A549 (cell line): ENCODE measurements at regions not wholly inside any gene's neighbourhood (a gene's known extent, or its start where the extent isn't known, plus 50 kb on each side); places are given as distances from the start of the nearest gene placed in this dataset.
"Not testable (repeated sequence)": the region's sequence is repeated elsewhere in the genome, so short reads cannot be mapped to it uniquely, and the experiment has no call there.

Experiments used
- ATAC-seq, 2 experiments: fragments of 200-7000 bp in 1 of 2; fragments of >200 bp in 1 of 2; cut with Nextera tagmentation in 1 of 2; cut with Tn5 transposase in 1 of 2; 3 replicates each; pipeline versions ENCODE4 v1.8.0 to v1.9.1; 2018 to 2020; ENCODE audit warnings: mild to moderate bottlenecking in 1 of 2, moderate library complexity in 1 of 2
- CTCF ChIA-PET: fragments of 300-600 bp; sonication (Branson Sonifier 250); formaldehyde crosslinking; extraction: SDS; loops from one replicate; lab custom pipeline; 2021; ENCODE audit warnings: antibody characterized with exemption, inconsistent platforms; lab: Yijun Ruan, JAX
- POLR2A ChIA-PET: fragments of 350-600 bp; formaldehyde crosslinking; extraction: SDS; loops from one replicate; lab custom pipeline; 2021; ENCODE audit warnings: antibody characterized with exemption, inconsistent platforms; lab: Yijun Ruan, JAX
- DNase-seq, 2 experiments: peaks; one replicate each; pipeline versions ENCODE4 v3.0.0 to v3.0.0-alpha.2; 2011 to 2016; ENCODE audit warnings: low read depth in 1 of 2, low spot score in 1 of 2
- FAIRE-seq: peaks from 2 replicates; lab custom pipeline; 2011; peaks lifted over from hg19 to GRCh38; lab: Jason Lieb, UNC
- H3K27ac ChIP-seq, 2 experiments: fragments of >200 bp; sonication (Bioruptor Twin); formaldehyde crosslinking; 3 replicates each; pipeline ENCODE4 v1.5.1; 2016 to 2017
- H3K4me1 ChIP-seq: fragments of >200 bp; sonication (Bioruptor Twin); formaldehyde crosslinking; 3 replicates; pipeline ENCODE4 v1.6.1; 2016
- H3K4me2 ChIP-seq: fragments of >200 bp; sonication (Bioruptor Twin); formaldehyde crosslinking; 3 replicates; pipeline ENCODE4 v1.6.1; 2016
- H3K4me3 ChIP-seq: fragments of >200 bp; sonication (Bioruptor Twin); formaldehyde crosslinking; 3 replicates; pipeline ENCODE4 v1.5.1; 2016
- H3K9me3 ChIP-seq: fragments of >200 bp; sonication (Bioruptor Twin); formaldehyde crosslinking; 3 replicates; pipeline ENCODE4 v1.6.1; 2016
- ATOH8 ChIP-seq: fragments of 250-450 bp; sonication (Bioruptor Pico); IDR thresholded peaks from 2 replicates; pipeline ENCODE4 v1.5.0; 2020; ENCODE audit warnings: low read depth, mild to moderate bottlenecking, moderate library complexity
- CBX8 ChIP-seq: fragments of 200-600 bp; sonication (generic); IDR thresholded peaks from 2 replicates; pipeline ENCODE4 v1.6.1; 2016
- CTCF ChIP-seq: fragments of >200 bp; sonication (Bioruptor Twin); formaldehyde crosslinking; IDR thresholded peaks from 3 replicates; pipeline ENCODE4 v1.5.1; 2016
- ELK1 ChIP-seq: fragments of 150-350 bp; IDR thresholded peaks from 2 replicates; pipeline ENCODE4 v1.6.1; 2014; ENCODE audit warnings: low read depth, mild to moderate bottlenecking, low read length
- FOSB ChIP-seq: fragments of 250-450 bp; sonication (Bioruptor Pico); IDR thresholded peaks from 2 replicates; pipeline ENCODE4 v1.5.0; 2020; ENCODE audit warnings: mild to moderate bottlenecking, moderate library complexity
- FOSL2 ChIP-seq, 2 experiments: fragments of 450-650 bp in 1 of 2; fragments of >200 bp in 1 of 2; sonication (Bioruptor Twin) in 1 of 2; formaldehyde crosslinking; IDR thresholded peaks; 2 replicates each; pipeline versions ENCODE4 v1.5.0 to v1.6.1; 2016 to 2020; ENCODE audit warnings: mild to moderate bottlenecking in 1 of 2, moderate library complexity in 1 of 2
- FOXS1 ChIP-seq: fragments of 250-450 bp; sonication (Bioruptor Pico); IDR thresholded peaks from 2 replicates; pipeline ENCODE4 v1.5.0; 2020; ENCODE audit warnings: mild to moderate bottlenecking, moderate library complexity
- HES2 ChIP-seq: fragments of >200 bp; sonication (Bioruptor Twin); formaldehyde crosslinking; IDR thresholded peaks from 2 replicates; pipeline ENCODE4 v1.6.1; 2016
- HMGXB4 ChIP-seq: fragments of 250-450 bp; sonication (Bioruptor Pico); IDR thresholded peaks from 2 replicates; pipeline ENCODE4 v1.5.0; 2021; ENCODE audit warnings: mild to moderate bottlenecking, moderate library complexity, borderline replicate concordance
- KDM5A ChIP-seq: fragments of 200-600 bp; sonication (generic); IDR thresholded peaks from 2 replicates; pipeline ENCODE4 v1.6.1; 2016; ENCODE audit warnings: antibody characterized with exemption, mild to moderate bottlenecking
- MYC ChIP-seq: IDR thresholded peaks from 2 replicates; pipeline ENCODE4 v1.6.1; 2012; ENCODE audit warnings: mild to moderate bottlenecking, inconsistent platforms, low read length, improper control_type of control experiment, borderline replicate concordance
- NPAS2 ChIP-seq: fragments of 250-450 bp; sonication (Bioruptor Pico); IDR thresholded peaks from 2 replicates; pipeline ENCODE4 v1.8.0; 2022; ENCODE audit warnings: mild to moderate bottlenecking, moderate library complexity, borderline replicate concordance
- NR3C1 ChIP-seq: fragments of >200 bp; sonication (Bioruptor Twin); formaldehyde crosslinking; IDR thresholded peaks from 3 replicates; pipeline ENCODE4 v1.6.1; 2017
- PBX3 ChIP-seq: IDR thresholded peaks from 2 replicates; pipeline ENCODE4 v1.6.1; 2012
- RFX5 ChIP-seq: fragments of 450-650 bp; IDR thresholded peaks from 2 replicates; pipeline ENCODE4 v1.7.1; 2014; ENCODE audit warnings: antibody characterized with exemption, mild to moderate bottlenecking, moderate library complexity
- ZFP36 ChIP-seq: fragments of 450-650 bp; IDR thresholded peaks from 2 replicates; pipeline ENCODE4 v1.6.1; 2014; ENCODE audit warnings: borderline replicate concordance; ENCODE audit not compliant: partially characterized antibody
- ZSCAN20 ChIP-seq: fragments of 250-450 bp; sonication (Bioruptor Pico); IDR thresholded peaks from 2 replicates; pipeline ENCODE4 v1.8.0; 2022; ENCODE audit warnings: mild to moderate bottlenecking, moderate library complexity
- WGBS: methylation state at CpG from one replicate; pipeline ENCODE4 v1.1.6; 2017; ENCODE audit errors: missing lambda C conversion rate; 5-methylcytosine and 5-hydroxymethylcytosine counted together

GRCh38 chrX:65588795-65589194 lies 54.2 kb upstream of the LAS1L start:
- POLR2A ChIA-PET, result no interaction called here
- Histone ChIP-seq H3K4me2 (no peak overlapping the region; the same call in 2 of the 3 replicates), H3K4me3 (no peak overlapping the region), H3K9me3 (no peaks in the 10 kb centered on the region), H3K27ac (no peak overlapping the region), H3K4me1 (no peaks in the 10 kb centered on the region)
- TF ChIP-seq RFX5, result no peak
- TF ChIP-seq MYC, result no peak
- CTCF ChIA-PET, result interaction anchor here (1.1 to 2.7 kb wide), 4 partner anchors 8 to 397 kb away, joined by 3 to 8 read pairs (median 4); no protein-coding TSS in a partner anchor
- DNase-seq, result no peak
- no peak; a peak in 1 of 6 replicates for ATAC-seq
- WGBS, result 71% methylated on average over 1 of the region's 1 CpG
- FAIRE-seq, result no peak

GRCh38 chrX:65587616-65588526 lies 53.3 kb upstream of the LAS1L start:
- WGBS, result 49% methylated on average over 8 of the region's 10 CpGs
- FAIRE-seq (no peak), DNase-seq (peak in 1 of 2 experiments; percentile 8), ATAC-seq (peak; percentile 76 to 81)
- Histone ChIP-seq H3K4me2 (peak overlapping the region; percentile 33; the same call in 2 of the 3 replicates), H3K4me1 (no peaks in the 10 kb centered on the region), H3K27ac (0 out of 6 replicates have a peak overlapping the region, but pooled peaks of 1 of the 2 experiments have one; percentile 32), H3K4me3 (no peak overlapping the region), H3K9me3 (no peaks in the 10 kb centered on the region)
- CTCF ChIA-PET, result interaction anchor here (1.1 to 1.8 kb wide), 2 partner anchors 116 to 398 kb away, joined by 3 to 4 read pairs; no protein-coding TSS in a partner anchor
- TF ChIP-seq FOSL2 (IDR thresholded peaks at IDR 0.05) (no peak), FOSL2 (CRISPR knock-in tag; IDR thresholded peaks at IDR 0.05) (no peak), KDM5A (no peak), CTCF (no peak), FOSB (no peak), FOXS1 (no peak), PBX3 (no peak), ZSCAN20 (no peak)
- POLR2A ChIA-PET, result no interaction called here

GRCh38 chrX:65586491-65586890 lies 51.9 kb upstream of the LAS1L start:
- no peak overlapping the region for H3K27ac ChIP-seq
- DNase-seq (no peak), ATAC-seq (no peak), FAIRE-seq (no peak)
- H3K4me3 ChIP-seq, result no peak overlapping the region
- no peaks in the 10 kb centered on the region for H3K9me3 ChIP-seq
- H3K4me2 ChIP-seq, result no peak overlapping the region
- H3K4me1 ChIP-seq, result no peaks in the 10 kb centered on the region
- ChIA-PET POLR2A (no interaction called here), CTCF (interaction anchor here (2.4 kb wide), 1 partner anchor 400 kb away, joined by 9 read pairs; no protein-coding TSS in a partner anchor)
- 54% methylated on average over 6 of the region's 6 CpGs for WGBS
- no peak for TF ChIP-seq HMGXB4
- no peak for TF ChIP-seq ATOH8 (CRISPR knock-in tag)
- TF ChIP-seq FOSB, result no peak
- TF ChIP-seq CBX8, result no peak
- no peak for TF ChIP-seq RFX5
- TF ChIP-seq NR3C1, result no peak
- no peak for TF ChIP-seq ELK1
- no peak for TF ChIP-seq FOXS1
- TF ChIP-seq HES2, result no peak
- no peak for TF ChIP-seq ZFP36
- no peak for TF ChIP-seq NPAS2 (CRISPR knock-in tag)
- no peak for TF ChIP-seq PBX3
- TF ChIP-seq KDM5A, result no peak

GRCh38 chrX:65585226-65585625 lies 50.6 kb upstream of the LAS1L start:
- 62% methylated on average over 13 of the region's 13 CpGs for WGBS
- POLR2A ChIA-PET, H3K27ac ChIP-seq, FAIRE-seq, H3K9me3 ChIP-seq, ATAC-seq, H3K4me2 ChIP-seq, DNase-seq, H3K4me3 ChIP-seq, H3K4me1 ChIP-seq: not testable (repeated sequence)
- CTCF ChIA-PET, result interaction anchor here (2.4 kb wide), 1 partner anchor 401 kb away, joined by 9 read pairs; no protein-coding TSS in a partner anchor
